BE2C (cell line): ENCODE measurements at regions not wholly inside any gene's neighbourhood (a gene's known extent, or its start where the extent isn't known, plus 50 kb on each side); places are given as distances from the start of the nearest gene placed in this dataset.

Experiments used
- DNase-seq: peaks from one replicate; pipeline ENCODE4 v3.0.0-alpha.2; 2020
- H3K27me3 ChIP-seq: fragments of 250-450 bp; sonication (Bioruptor Pico); 2 replicates; pipeline ENCODE4 v1.5.1; 2020; ENCODE audit warnings: mild to moderate bottlenecking
- H3K36me3 ChIP-seq: fragments of 250-450 bp; sonication (Bioruptor Pico); 2 replicates; pipeline ENCODE4 v1.5.1; 2020; ENCODE audit warnings: mild to moderate bottlenecking
- H3K4me1 ChIP-seq: fragments of 250-450 bp; sonication (Bioruptor Pico); 2 replicates; pipeline ENCODE4 v1.5.1; 2020
- H3K4me3 ChIP-seq: 2 replicates; pipeline ENCODE4 v1.5.1; 2011; ENCODE audit warnings: low read depth, low read length
- H3K9me3 ChIP-seq: fragments of 250-450 bp; sonication (Bioruptor Pico); 2 replicates; pipeline ENCODE4 v1.5.1; 2020
- TF ChIP-seq, protein P1 (sequence below): IDR thresholded peaks from 2 replicates; pipeline ENCODE4 v1.5.1; 2012; ENCODE audit warnings: mild to moderate bottlenecking, low read depth, low read length

DNA sequence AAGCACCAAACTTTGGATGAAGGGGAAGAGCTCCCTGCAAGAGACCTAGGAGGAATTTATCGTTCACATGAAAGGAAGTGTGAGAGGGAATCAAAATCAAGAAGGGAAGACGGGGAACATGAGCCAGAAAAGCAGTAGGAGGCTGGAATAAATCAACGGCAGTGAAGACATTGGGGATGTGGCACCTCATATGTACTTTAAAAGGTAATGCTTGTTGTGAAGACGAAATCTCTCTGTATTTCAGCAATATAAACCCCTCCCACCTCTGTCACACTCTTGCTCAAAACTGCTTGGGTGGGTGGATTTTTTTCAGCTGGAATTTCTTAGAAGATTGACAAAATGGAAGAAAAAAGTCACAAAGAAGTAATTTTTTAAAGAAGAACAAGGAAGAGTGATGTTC, 243.5 kb downstream of the BUD13 start:
- Histone ChIP-seq H3K9me3 (no peaks in the 10 kb centered on the region), H3K27me3 (no peaks in the 10 kb centered on the region), H3K36me3 (no peaks in the 10 kb centered on the region), H3K4me3 (no peak overlapping the region), H3K4me1 (no peaks in the 10 kb centered on the region)
- TF ChIP-seq, protein P1, sequence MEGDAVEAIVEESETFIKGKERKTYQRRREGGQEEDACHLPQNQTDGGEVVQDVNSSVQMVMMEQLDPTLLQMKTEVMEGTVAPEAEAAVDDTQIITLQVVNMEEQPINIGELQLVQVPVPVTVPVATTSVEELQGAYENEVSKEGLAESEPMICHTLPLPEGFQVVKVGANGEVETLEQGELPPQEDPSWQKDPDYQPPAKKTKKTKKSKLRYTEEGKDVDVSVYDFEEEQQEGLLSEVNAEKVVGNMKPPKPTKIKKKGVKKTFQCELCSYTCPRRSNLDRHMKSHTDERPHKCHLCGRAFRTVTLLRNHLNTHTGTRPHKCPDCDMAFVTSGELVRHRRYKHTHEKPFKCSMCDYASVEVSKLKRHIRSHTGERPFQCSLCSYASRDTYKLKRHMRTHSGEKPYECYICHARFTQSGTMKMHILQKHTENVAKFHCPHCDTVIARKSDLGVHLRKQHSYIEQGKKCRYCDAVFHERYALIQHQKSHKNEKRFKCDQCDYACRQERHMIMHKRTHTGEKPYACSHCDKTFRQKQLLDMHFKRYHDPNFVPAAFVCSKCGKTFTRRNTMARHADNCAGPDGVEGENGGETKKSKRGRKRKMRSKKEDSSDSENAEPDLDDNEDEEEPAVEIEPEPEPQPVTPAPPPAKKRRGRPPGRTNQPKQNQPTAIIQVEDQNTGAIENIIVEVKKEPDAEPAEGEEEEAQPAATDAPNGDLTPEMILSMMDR: no peak
- no peak for DNase-seq

DNA sequence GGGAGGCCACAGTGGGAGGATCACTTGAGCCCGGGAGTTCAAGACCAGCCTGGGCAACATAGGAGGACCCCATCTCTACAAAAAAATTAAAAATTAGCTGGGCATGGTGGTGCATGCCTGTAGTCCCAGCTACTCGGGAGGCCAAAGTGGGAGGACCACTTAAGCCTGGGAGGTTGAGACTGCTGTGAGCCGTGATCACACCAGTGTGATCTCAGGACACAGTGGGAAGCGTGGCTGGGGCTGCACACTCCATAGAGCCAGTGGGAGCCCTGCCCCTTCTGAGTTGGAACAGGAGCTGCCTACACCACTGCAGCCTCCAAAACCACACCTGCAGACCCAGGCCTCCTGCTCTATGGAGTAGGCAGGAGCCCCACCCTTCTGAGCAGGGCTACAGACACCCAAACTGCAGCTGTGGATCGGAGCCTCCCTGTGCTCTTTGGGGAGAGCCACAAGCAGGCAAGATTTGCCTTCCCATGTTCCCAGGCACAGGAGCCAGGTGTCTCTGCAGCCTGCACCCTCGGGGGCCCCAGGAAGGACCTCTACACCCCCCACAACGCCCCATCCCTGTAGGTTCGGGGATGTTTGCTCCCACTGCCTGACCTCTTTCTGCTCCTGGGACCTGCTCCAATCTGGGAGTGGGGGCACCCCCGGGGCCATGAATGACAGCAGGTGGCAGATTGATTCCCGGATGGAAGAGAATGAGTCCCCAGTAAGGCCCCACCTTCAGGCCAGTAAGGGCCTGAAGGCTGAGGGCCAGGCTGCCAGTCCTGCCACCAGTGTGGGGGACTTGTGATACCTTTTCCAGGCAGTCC, 245.4 kb downstream of the BUD13 start:
- H3K4me3 ChIP-seq: no peak overlapping the region
- no peak for DNase-seq
- no peaks in the 10 kb centered on the region for H3K36me3 ChIP-seq
- no peaks in the 10 kb centered on the region for H3K27me3 ChIP-seq
- no peaks in the 10 kb centered on the region for H3K9me3 ChIP-seq
- TF ChIP-seq, protein P1: no peak
- no peaks in the 10 kb centered on the region for H3K4me1 ChIP-seq

DNA sequence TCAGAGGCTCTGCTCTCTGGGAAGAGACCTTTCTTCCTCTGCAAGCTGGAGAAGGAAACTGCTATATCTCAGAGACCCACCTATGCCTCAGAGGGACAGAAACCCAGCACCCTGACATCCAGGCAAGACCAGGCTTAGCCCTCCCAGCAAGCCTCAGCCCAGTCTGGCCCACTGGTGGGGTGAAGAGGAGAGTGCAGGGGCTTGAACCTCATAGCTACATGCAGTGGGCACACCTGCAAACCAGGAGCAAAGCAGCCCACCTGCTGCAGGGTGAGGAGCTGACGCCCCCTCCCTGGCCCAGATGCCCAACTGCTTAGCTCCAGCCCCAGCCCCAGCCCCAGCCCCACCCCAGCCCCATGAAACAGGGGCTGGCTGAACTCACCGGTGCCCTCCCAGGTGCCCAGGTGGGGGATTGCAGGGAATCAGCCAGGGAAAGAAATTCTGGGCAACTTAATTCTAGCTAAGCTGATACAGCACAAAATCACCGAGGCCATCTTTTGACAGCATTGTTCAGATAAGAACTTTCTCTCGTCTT, 246.8 kb downstream of the BUD13 start:
- no peaks in the 10 kb centered on the region for H3K9me3 ChIP-seq
- H3K36me3 ChIP-seq: no peaks in the 10 kb centered on the region
- DNase-seq: no peak
- TF ChIP-seq, protein P1: no peak
- H3K4me1 ChIP-seq: no peaks in the 10 kb centered on the region
- no peaks in the 10 kb centered on the region for H3K27me3 ChIP-seq
- H3K4me3 ChIP-seq: no peak overlapping the region

DNA sequence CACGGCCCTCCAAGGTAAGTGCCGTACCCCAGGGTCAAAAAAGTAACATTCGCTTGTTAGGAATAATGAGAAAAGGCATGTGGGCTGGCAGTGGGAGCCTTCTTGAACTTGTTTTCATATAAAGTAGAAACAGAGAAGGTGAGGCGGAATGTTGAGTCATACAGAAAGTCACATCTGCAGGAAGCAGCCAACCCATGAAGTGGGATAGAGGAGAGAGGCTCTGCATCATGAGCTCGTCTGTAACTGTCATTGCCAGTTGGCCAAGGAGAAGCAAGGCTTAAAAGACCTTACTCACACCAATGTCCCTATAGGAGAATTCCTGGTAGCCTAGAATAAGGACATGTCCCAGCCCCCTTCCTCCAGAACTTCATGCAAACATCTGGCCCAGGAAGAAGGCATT, 253.3 kb downstream of the BUD13 start:
- Histone ChIP-seq H3K4me3 (no peak overlapping the region), H3K9me3 (no peaks in the 10 kb centered on the region), H3K4me1 (peaks cover 4% of the 10 kb centered on the region), H3K27me3 (no peaks in the 10 kb centered on the region), H3K36me3 (no peaks in the 10 kb centered on the region)
- no peak for DNase-seq
- TF ChIP-seq, protein P1: no peak

DNA sequence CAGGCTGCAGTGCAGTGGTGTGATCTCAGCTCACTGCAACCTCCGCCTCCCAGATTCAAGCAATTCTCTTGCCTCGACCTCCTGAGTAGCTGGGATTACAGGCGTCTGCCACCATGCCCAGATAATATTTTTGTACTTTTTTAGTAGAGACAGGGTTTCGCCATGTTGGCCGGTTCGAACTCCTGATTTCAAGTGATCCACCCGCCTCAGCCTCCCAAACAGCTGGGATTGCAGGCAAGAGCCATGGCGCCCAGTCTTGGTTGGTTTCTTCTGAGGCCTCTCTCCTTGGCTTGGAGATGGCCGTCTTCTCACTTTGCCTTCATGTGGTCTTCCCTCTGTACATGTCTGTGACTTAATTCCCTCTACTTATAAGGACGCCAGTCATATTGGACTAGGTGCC, 254.6 kb downstream of the BUD13 start:
- Histone ChIP-seq H3K27me3 (no peaks in the 10 kb centered on the region), H3K36me3 (no peaks in the 10 kb centered on the region), H3K4me1 (peaks cover 4% of the 10 kb centered on the region), H3K4me3 (no peak overlapping the region), H3K9me3 (no peaks in the 10 kb centered on the region)
- DNase-seq: no peak
- TF ChIP-seq, protein P1: no peak

DNA sequence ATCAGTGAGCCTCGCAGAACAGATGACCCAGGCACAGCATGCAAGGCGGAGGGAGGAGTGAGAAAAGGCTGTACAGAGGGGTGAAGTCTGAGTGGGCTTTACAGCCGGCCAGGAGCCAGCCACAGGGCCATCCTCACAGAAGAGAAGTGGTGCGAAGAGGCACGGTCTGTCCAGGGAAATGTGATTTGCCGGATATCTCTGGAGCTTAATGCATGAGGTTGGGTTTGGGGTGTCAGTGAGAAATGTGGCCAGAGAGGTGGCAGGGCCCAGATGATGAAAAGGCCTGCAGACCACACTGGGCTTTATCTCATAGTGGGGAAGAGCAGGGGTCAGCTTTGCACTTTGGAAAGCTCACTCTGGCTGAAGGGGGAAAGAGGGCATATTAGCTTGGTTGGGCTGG, 255.2 kb downstream of the BUD13 start:
- no peaks in the 10 kb centered on the region for H3K9me3 ChIP-seq
- DNase-seq: no peak
- H3K4me1 ChIP-seq: peaks cover 4% of the 10 kb centered on the region
- no peaks in the 10 kb centered on the region for H3K27me3 ChIP-seq
- no peaks in the 10 kb centered on the region for H3K36me3 ChIP-seq
- no peak overlapping the region for H3K4me3 ChIP-seq
- TF ChIP-seq, protein P1: no peak
